SKM-1 treated with dmso at 0.1 percent for 144 hours (cell line): ENCODE measurements at regions not wholly inside any gene's neighbourhood (a gene's known extent, or its start where the extent isn't known, plus 50 kb on each side); places are given as distances from the start of the nearest gene placed in this dataset.

ENCODE experiments used
- DNase-seq: peaks from one replicate; lab custom pipeline; 2025; ENCODE audit not compliant: unreplicated experiment; lab: John Stamatoyannopoulos, UW

DNA sequence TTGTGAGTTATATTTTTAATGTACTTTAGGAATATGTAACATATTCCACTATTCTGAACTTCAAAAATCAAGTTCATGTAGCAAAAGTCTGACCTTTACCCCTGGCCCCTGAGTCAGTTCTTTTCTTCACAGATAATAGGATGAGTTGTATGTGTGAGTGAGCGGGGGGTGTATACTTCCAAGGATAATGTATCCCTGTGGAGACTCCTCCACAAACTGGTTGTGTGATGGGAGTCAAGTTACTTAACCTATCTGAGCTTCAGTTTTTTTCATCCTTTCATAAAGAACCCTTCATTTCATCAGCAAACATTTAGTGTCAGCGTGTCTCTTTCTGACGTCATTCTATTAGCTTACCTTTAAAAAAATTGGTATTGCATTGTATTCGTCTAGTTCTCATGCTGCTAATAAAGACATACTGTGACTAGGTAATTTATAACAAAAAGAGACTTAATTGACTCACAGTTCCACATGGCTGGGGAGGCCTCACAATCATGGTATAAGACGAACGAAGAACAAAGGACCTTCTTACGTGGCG lies 288.1 kb upstream of the GPC6 start:
- no peak for DNase-seq

DNA sequence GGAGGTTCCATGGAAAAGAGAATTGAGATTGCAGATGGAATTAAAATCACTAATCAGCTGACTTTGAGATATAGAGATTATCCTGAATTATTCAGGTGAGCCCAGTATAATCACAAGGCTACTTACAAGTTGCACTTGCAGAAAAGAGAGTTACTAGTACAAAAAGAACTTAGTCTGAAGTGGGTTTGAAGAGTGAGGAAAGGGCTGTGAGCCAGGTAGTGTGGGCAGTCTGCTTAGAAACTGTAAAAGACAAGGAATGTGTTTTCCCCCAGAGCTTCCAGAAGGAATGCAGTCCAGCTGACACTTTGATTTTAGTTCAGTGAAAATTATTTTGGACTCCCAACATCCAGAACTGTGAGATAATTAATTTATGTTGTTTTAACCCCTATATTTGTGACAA lies 285.4 kb upstream of the GPC6 start:
- DNase-seq, result no peak

DNA sequence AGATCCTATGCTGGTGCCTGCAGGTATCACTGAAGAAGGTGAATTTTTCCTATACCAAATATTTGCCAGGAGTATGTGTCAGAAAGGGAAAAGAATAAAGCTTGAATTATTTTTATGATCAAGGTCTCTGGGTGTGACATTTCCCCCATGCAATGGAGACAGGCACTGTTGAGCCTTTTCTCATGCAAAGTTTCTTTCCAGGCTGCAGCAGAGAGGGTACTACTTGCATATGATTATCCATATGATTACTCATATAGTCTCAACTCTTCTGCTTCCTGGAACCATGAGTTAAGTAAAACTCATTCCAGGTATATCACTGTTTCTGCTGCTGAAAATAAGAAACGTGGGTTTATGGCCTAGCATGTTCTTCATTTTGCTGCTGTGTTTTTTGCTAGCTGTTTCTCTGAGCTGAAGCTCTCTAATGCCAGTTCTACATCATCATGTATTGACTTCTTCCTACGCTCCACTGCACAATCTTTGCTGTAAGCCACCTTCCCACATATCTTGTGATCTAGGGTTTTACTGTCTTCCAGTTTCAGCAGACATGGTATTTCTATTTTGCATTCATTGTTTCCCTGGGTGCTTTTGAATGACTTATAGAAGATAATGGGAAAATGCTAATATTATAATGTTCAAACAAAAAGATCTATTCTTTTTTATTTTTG lies 278.7 kb upstream of the GPC6 start:
- DNase-seq, result no peak

DNA sequence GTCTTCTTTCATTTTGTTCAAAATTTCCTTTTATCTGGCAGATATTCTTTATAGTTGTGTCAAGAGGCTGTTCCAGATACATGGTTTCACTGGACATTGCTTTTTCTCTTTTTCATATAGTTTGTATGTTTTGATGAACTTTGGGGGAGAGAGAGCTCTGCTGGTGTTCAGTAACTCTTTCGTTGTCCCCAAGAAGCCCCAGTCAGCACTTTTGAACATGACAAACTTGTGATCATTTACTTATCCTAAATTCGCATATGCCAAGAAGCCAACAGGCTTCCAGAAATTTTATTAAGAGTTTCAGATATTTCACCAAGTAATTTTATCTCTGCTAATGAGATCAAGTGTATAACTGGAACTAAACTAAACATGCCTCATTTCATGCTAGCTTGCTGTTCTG lies 275.8 kb upstream of the GPC6 start:
- DNase-seq, result no peak

DNA sequence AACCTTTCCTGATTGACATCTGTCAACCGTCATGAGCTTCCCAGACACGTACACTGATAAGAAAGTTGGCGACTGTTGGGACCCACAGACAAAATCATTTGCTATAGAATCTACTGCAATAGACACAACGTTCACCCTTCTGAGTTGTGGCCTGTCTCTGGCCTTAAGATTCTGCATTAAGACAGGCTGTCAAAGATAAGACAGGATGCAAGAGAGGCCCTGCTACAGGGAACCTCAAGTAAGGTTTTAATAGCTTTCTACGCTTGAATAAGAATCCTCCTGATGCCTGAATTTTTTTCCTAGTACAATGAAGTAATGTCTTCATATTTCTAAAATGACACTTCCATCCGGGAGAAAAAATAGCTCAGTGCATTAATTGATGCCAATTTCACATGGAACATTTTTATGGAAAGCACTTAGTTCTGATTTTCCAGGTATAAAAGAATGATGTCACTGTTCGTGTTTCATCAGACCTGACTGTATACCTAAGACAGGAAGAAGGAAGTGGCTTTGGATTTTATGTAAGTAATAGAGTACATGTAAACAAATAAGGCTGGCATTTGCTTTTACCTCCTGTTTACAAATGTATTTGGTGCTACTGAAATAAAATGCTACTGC lies 275.2 kb upstream of the GPC6 start:
- no peak for DNase-seq

DNA sequence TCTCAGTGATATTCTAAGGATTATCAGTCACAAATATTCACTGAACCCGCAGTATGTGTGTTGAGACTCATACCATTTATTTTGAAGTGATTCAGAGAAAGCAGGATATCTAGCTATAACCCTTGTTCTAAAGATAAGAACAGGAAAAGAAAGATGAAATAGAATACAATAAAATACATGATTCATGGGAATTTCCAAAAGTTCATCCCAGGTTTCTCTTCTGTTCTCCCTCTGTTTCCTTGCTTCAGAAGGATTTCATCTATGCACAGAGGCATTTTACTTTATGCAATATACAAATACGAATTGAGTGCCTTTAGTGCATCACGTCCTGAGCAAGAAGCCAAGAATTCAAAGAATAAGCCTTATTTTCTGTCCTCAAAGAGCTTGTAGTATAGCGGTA lies 274.4 kb upstream of the GPC6 start:
- no peak for DNase-seq

DNA sequence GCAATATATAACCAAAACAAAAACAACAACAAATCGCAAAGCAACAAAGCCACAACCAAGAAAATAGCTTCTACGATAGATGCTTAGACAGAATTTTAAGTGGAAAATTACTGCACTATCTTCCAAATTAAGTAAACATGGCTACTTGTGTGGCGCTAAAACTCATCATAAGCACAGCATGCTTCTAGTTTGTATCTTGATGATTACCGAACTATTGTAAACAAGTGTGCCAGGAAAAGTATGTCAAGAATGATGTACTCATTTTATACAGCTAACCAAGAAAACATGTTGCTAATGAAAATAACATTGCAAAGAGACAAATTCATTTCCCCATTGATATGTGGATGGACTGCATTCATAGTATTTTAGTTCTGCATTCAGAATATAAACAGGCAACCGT lies 271.9 kb upstream of the GPC6 start:
- DNase-seq, result no peak

DNA sequence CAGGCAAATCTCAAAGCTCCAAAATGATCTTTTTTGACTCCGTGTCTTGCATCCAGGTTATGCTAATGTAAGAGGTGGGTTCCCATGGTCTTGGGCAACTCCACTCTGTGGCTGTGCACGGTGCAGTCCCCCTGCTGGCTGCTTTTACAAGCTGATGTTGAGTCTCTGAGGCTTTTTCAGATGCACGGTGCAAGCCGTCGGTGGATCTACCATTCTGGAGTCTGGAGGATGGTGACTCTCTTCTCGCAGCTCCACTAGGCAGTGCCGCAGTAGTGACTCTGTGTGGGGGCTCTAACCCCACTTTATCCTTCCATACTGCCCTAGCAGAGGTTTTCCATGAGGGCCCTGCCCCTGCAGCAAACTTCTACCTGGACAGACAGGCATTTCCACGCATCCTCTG lies 266.8 kb upstream of the GPC6 start:
- no peak for DNase-seq

DNA sequence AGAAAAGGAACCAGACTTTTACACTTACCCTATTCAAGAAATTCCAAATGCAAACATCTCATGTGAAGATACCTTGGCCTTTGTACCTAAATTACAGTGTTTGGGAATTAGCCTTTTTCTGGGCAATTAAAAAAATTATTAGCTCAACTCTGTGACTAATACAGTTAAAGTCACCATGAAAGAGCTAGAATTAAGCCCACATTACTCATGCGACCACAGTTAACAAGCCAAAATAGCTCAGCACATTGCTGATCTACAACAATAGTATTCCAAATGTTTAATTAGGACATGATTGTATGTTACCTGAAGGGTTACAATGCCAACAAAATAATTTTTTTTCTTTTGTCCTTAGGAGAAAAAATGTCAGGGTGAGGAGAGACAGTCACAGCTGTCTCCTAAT lies 263.6 kb upstream of the GPC6 start:
- DNase-seq, result no peak

DNA sequence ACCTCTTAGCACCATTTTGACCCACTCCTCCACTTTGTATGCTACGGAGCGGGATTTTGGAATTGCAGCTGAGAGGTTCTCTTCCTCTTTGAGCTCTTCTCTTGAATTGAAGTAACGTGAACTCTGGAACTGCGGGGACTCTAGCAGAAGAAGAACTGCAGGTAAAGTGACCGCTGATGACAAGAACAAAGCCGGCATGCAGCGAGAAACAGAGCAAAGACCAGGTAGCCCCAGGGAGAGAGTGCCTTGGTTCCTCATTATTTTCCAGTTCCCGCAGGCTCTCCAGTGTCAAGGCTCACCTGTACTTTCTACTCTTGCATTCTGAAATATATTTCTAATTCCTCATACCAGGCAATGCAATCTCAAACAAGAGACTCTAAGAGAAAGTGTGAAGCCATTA lies 260.3 kb upstream of the GPC6 start:
- no peak for DNase-seq

DNA sequence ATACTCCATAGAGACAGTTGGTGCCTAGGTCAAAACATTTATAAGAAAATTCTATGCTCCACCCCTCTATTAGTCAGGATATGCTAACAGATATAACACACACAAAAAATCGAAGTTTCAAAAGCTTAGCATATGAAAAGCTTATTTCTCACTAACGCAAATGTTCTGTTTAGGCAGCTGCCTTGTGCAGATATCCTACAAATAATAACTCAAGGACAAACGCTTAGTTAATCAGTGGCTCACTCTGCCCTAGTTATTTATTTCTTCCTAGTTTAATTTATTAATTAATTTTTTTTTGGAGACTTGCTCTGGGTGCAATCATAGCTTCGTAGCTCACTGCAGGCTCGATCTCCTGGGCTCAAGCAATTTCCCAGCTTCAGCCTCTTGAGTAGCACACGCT lies 259.7 kb upstream of the GPC6 start:
- DNase-seq, result no peak

DNA sequence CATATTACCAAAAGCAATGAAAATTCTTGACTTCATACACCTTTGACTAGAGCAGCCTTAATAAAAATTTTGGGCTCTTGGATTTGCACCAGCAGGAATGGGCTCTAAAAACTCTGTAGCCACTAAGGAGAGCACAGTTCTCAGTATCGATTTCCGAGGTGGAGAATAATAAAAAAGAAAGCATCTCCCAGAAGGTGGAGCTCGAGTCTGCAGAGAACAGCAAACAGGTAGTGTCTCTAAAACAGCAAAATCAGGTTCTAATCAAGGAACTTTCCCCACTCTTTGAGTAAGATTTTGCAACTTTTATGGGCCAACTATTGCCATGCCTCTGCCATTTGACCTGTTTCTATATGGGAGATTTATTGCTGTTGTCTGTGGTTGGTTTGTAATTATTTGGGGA lies 258.7 kb upstream of the GPC6 start:
- DNase-seq, result no peak

DNA sequence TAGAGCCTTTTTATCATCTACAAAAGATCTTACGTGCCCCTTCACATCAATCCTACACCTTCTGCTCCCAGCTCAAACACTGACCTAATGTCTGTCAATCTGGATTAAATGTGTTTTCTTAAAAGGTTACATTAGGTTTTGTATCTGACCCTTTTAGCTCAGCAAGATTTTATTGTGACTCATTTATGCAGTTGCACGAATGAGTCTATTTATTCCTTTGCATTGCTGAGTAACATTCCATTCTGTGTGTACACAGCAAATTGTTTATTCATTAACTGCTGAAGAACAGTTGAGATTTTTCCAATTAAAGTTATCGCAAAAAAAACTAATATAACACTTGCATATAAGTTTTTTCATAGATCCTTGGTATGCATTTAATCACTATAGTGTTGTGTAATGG lies 253.9 kb upstream of the GPC6 start:
- DNase-seq, result no peak

DNA sequence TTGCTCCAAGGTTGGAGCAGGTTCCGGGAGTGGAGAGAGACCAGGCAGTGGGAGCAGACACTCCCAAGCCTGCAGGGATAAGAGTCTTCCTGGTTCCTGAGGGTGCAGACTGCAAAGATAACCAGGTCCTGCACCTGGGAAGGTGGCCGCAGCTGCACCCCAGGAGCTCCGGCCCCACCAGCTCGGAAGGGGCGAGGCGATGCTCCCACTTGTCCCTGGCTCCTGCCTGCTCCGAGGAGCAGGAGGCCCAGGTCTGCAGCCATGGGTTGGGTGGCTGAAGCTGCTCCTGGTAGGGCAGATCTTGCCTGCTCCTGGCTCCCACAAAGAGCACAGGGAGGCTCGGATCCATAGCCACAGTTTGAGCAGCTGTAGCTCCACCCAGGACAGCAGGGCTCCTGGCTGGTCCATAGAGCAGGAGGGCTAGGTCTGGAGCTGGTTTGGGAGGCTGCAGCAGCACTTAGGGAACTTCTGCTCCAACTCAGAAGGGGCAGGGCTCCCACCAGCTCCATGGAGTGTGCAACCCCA lies 251.6 kb upstream of the GPC6 start:
- no peak for DNase-seq

DNA sequence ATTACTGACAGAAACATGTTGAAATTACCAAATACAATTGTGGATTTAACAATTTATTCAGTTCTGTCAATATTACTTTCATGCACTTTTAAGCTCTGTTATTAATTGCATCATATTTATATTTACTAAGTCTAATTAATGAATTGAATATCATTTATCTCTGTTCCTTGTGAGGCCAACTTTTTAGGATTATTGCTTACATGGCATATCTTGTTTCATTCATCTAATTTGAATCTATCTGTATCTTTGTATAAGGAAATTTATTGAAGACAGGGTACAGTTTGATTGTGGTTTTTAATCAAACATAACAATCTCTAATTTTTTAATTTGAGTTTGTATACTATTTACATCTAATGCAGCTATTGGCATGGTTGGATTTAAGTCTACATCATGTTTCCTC lies 249.9 kb upstream of the GPC6 start:
- no peak for DNase-seq

DNA sequence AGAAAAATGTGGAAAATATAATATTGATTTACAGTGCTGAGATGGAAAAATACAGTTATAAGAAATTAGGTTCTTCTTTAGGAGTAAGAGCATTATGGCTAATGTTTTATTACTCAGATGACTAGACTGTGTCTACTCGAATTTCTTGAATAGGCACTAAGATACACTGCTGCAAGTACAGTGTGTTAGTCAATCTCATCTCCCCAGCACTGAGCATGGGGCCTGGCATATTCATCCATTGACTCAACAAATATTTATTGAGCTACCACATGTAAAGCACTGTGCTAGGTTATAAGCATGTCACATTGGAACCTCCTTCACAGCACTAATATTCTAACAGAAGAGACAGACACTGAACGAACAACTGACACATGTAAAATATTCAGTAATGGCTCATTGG lies 242.5 kb upstream of the GPC6 start:
- DNase-seq, result no peak

DNA sequence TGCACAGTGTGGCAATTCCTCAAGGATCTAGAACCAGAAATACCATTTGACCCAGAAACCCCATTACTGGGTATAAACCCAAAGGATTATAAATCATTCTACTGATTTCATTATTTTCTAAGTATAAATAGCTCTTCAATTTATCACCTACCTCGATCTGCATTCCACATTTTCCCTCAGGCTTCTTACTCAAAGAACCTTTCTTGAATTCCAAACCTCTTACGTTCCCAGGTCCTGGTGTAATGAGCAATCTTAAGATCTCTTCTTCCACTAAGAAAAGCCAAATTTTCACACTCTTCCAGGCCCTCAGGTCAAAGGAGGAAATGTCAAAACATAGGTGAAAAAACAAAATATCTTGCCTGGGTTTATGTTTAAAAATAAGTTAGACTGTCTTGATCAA lies 237.3 kb upstream of the GPC6 start:
- DNase-seq, result no peak

DNA sequence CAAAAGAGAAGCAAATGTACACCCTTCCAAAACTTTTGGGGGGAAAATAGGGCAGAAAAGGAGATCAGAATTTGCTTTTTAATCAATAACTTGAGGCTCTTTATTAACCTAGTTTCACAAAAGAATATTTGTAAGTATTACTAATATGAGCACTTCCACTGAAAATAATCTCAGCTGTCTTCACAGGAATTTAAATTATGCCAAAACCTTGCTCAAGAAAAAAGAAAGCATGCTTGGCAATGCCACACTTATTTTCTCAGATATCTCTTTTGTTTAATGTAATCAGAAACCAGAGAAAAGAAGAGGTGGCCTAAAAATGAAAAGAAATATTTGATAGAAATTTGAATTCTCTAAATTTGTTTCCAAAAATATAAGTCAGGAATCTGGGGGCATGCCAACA lies 234.9 kb upstream of the GPC6 start:
- DNase-seq, result no peak

DNA sequence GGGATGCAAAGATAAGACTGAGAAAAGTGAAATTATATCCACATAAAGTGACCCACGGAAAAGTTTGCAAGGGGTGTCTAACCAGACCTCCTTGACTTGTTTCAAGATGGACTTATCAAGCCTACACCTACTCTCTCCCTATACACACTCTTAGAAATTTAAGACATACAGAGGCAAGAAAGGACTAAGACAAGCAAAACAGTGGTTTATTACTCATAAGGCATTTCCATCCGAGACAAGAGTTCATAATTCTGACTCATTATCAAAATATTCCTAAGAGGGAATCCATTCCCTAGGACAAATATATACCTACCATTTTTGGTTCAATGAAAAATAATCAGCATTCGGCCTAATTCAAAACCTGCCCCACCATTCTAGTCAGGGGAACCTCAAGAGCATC lies 232.6 kb upstream of the GPC6 start:
- no peak for DNase-seq

DNA sequence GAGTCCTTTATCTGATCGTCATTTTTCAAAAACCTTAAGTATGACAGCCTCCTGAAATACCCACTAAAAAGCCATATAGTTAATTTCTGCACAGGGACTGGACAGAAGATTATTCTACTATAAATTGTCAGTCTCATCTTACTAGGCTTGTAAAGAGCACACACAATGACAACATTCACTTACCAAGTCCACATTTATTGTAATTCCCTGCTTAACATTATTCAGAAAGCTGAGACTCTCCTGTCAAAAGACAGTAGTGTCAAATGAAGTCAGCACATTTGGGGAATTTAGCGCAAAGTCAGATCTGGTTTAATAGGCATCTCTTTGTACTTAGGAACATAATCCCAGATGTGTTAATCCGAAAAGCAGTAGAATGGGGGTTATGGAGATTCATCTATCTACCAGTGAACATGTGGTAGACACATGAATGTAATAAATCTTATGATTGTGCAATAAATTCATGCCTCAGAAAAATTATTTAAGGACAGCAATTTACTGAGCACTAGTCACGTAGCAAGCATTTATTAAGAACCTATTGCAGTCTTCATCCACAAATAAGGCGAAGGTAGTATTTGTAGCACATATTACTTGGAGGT lies 224.6 kb upstream of the GPC6 start:
- no peak for DNase-seq

DNA sequence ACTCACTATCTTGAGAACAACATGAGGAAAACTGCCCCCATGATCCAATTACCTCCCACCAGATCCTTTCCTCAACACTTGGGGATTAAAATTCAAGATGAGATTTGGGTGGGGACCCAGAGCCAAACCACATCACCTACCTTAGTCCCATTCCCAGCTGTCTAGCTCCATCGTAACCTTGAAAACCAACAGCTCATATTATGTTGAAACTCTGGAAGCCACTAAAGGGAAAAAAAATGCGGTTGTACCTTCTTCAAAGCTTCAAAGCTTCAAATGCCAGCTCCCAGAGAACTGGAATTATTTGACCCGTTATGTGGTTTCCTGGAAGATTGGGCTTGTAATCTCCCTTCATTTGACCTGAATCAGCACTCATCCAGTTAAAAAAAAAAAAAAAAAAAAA lies 223.1 kb upstream of the GPC6 start:
- no peak for DNase-seq

DNA sequence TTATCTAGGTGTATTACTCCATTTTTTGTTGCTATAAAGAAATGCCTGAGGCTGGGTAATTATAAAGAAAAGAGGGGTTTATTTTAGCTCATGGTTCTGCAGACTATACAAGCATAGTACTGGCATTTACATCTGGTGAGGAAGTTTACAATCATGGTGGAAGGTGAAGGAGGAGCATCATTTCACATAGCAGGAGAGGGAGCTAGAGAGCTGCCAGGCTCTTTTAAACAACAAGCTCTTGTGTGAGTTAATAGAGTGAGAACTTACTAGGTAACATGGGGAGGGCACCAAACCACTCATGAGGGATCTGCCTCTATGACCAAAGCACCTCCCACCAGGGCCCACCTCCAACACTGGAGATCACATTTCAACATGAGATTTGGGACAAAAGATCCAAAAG lies 221.7 kb upstream of the GPC6 start:
- no peak for DNase-seq
